HG03571 (cell line): ENCODE measurements at regions not wholly inside any gene's neighbourhood (a gene's known extent, or its start where the extent isn't known, plus 50 kb on each side); places are given as distances from the start of the nearest gene placed in this dataset.

Experiments used
- ATAC-seq: cut with Tn5 transposase; IDR thresholded peaks from one replicate; pipeline ENCODE4 v1.9.1; 2021; ENCODE audit not compliant: unreplicated experiment

- ATAC-seq = no peak
Observed at GRCh38 chr18:76686737-76687231, 135.6 kb upstream of the ZNF236 start.

- ATAC-seq = no peak
Observed at GRCh38 chr18:76685860-76686259, 136.5 kb upstream of the ZNF236 start.

DNA sequence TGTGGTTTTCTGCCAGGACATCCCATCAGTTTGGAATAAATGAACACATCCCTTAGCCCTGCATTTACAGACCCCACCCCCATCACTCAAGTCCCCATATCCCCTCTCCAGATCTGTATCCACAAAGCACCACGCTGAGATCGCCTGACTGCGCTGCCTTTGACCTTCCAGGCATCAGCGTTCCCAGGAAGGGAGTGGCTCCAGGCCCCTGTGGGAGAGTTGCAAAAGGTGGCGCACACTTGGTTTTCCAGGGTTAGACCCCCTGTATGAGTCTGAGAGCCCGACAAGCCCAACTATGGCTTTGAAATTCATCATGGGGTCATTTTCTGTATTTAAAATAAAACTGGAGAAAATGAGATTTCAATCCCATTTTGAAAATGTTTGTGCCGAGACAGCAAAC is 137.0 kb upstream of the ZNF236 start:
- ATAC-seq = no peak

DNA sequence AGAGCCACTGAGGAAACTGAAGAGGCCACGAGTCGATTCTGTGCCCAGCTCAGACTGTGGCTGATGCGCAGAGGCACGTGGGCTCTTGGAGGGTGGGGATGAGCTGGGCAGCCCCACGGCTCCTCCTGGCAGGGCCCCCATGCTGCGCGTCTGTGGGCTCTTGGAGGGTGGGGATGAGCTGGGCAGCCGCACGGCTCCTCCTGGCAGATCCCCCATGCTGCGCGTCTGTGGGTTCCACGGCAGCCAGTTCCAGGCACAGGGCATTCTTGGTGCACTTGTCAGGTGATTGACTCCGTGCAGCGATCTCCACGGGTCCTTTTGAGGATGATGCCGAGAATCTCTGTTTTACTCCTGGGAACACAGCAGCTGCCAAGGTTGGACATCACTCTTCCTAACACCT is 138.1 kb upstream of the ZNF236 start:
- ATAC-seq = no peak

DNA sequence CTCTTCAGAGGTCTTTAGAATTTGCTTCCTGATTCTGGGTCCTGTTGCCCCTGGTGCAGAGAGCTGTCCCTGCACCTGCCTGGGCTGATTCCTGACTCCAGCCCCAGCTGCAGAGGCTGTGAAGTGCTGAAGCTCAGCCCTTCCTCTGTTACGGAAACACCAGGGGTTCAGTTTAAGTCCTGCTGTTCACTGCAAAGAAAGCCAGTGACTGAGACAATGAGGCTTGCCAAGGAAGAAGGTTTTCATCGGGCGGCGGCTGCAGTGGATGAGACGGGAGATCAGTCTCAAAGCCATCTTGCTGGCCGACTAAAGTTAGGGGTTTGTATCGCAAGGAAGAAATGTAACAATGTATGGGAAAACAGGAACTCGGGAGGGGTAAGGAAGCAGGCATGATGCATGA is 142.4 kb upstream of the ZNF236 start:
- no peak for ATAC-seq

- no peak for ATAC-seq
Observed at GRCh38 chr18:76679259-76679658, 143.1 kb upstream of the ZNF236 start.

DNA sequence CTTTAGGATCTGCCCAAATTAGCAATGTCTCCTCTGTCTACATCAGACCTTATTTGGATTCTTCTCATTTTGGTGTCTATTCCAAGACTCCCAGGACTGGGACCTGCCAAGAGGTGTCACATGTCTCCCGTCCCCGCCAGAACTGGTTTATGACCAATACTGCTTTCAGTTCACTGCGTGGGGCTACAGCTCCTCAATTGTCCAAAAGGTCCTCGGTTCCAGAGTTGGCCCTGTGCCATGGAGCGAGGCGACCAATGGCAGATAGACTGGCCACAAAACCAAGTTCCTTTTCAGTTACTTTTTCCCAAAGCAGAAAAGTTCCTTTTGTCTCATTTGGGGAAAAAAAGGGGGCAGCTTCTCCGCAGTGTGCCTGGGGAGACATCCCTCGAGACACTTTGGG is 144.1 kb upstream of the ZNF236 start:
- no peak for ATAC-seq

DNA sequence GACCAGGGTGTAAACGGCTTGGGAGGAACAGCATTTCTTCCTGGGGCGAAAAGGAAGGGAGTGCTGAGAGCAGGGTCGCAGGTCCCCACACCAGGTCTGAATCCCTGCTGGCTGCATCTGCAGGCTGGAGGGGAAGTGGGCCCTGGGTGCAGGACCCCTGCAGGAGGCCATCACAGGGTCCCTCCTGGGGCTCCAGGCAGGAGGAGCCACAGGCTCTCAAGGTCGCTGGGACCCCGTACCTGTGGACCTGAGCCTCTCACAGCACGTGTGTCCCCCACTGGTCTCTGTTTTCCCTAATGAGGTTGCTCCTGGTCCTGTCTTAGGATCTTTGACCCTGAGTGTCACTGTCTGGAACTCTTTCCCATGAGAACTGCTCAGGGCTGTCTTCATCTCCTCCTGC is 147.8 kb upstream of the ZNF236 start:
- ATAC-seq = no peak

DNA sequence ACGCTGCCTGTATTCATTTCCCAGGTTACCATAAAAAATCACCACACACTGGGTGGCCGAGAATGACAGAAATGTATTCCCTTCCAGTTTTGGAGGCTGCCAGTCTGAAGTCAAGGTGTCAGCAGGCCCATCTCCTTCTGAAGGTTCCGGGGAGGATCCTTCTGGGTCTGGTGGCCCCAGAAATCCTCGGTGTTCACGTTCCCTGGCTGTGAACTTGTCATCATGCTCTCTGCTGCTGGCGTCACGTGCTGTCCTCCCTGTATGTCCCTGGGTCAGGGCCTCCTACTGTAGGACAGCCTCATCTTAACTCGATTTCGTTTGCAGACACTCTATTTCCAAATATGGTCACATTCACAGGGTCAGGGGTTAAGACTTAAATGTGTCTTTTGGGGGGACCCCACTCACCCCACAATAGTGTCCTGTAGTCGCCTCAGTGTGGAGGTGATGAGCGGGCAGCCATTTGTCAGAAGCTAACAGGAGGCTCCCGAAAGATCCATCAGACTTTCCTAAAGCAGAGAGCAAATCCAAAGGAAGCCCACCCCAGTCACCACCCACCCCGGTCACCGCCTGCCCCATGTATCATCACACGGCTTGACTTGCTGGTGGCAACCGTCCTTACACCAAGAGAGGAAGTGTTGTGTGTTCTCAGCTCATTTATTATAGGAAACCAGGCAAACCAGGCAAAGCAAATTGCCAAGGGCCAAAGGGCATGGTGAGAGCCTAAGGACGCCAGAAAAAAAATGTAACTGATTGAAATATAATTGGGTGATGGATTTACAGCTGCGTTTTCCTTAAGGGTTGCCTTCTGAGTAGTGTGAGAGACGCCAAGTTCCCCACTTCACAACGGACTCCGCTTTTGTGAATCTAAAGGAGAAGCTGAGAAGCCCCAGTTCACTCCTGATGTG is 148.8 kb upstream of the ZNF236 start:
- ATAC-seq = no peak

GRCh38 chr18:76672627-76673026 is 149.7 kb upstream of the ZNF236 start:
- ATAC-seq = no peak

DNA sequence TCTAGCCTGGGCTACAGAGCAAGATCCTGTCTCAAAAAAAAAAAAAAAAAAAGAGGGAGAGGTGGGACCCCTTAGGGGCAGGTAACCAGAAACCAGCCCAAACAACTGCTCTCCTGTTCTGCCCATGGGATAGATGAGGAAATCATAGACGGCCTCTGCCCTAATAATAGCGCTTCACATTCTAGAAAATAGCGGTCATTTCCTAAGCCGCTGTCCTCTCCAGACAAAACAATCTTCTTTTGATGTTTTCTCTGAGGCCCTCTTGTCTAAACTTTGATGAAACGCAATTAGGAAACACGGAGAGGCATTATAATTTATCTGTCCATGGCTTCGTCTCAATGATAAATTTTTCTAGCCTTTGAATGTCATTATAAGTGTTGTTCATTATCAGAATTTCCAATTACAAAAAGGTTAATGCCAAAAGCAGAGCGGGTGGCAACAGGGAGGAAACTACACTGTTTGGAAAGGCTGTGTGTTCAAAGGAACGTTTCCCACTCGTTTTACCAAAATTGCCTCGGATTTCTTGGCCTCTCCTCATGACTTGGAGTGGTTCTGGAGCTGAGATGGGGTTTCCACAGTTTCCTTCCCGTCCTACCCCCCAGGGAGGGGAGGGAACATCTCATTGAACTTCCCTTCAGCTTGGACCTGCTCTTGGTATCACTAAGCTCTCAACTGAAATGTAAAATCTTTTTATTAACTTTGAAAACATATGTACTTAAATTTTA is 151.6 kb upstream of the ZNF236 start:
- no peak for ATAC-seq

DNA sequence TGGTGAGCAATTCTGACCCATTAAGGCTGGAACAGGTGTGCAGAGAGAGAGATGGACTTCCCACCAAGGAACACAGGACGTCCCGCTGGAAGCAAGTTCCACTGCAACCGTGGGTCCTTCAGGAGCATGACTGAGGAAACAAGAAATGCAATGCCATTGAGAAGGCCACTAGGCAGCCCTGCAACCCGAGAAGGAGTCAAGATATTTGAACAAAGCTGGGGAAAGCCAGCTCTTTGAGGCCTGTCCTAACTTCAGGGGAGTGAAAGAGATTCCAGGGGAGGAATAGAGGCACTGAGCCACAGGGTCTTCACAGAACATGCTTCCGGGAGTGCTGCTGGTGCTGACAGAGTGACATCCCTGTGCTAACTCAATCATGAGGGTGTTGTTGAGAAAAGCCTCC is 153.8 kb upstream of the ZNF236 start:
- ATAC-seq = no peak

GRCh38 chr18:76668119-76668518 is 154.2 kb upstream of the ZNF236 start:
- no peak for ATAC-seq

DNA sequence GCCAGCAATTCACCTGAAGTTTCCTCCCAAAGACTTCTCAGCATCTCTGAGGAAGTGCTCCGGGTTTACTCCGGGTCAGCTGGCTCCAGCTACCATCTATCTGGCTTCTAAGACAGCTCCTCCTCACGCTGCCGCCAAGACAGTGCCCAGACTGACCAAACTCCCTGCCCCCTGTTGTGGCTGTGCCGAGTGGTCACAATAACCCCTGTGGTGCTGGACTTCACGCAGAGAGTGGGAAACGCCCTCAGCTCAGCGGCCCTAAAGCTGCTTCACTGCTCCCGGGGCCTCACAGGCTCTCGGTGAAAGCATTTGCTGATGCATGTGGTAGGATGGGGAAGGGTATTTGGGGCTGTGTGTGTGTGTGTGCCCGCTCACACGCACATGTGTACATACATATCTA is 154.8 kb upstream of the ZNF236 start:
- no peak for ATAC-seq

GRCh38 chr18:76662626-76663025 is 159.7 kb upstream of the ZNF236 start:
- ATAC-seq = no peak

DNA sequence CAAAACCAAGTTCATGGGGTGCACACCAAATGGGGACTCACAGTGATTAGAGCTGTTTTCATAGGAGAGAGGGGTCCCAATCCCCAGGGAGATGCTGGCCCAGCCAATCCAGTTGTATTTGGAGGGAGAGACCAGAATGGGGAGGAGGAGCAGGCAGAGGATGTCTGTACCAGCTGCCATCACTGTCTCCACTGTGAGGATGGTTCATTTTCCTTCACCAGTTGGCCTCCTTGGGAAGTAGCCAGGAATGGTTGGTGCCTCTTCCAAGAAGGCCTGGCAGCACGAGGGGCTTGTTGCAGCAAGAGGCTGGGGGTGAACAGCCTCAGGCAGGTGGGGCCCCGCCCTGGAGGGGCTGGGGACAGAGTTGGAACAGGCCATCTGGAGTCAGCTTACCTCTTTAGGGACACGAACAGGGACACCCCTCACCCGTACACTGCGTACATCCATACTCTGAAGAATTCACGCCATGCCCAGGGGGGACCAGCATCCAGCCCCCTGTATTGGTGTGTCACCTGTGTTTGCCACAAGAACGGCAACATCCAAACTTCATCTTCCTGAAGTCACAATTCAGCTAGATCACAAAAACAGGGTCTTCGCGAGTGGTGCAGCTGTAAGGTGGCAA is 161.7 kb upstream of the ZNF236 start:
- ATAC-seq = no peak

DNA sequence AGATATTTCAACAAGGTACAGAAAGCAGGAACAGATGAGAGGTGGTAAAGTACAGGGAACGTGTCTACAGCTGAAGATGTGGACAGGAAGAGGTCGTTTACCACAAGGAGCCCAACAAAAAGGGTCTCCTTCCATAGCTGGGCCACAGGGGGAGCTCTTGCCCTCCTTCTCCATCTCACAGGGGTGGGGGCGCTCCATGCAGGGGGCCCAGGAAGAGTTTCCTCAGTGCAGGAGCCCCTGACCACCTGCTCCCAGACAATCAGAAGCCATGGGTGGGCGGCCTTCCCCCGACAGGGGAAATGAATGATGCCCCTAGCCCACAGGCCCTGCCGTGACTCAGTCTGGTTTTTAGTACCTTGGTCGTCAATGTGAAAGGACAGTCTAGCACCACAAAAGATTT is 163.6 kb upstream of the ZNF516 start:
- ATAC-seq = no peak

- ATAC-seq = no peak
Observed at GRCh38 chr18:76657911-76658470, 162.9 kb upstream of the ZNF516 start.

DNA sequence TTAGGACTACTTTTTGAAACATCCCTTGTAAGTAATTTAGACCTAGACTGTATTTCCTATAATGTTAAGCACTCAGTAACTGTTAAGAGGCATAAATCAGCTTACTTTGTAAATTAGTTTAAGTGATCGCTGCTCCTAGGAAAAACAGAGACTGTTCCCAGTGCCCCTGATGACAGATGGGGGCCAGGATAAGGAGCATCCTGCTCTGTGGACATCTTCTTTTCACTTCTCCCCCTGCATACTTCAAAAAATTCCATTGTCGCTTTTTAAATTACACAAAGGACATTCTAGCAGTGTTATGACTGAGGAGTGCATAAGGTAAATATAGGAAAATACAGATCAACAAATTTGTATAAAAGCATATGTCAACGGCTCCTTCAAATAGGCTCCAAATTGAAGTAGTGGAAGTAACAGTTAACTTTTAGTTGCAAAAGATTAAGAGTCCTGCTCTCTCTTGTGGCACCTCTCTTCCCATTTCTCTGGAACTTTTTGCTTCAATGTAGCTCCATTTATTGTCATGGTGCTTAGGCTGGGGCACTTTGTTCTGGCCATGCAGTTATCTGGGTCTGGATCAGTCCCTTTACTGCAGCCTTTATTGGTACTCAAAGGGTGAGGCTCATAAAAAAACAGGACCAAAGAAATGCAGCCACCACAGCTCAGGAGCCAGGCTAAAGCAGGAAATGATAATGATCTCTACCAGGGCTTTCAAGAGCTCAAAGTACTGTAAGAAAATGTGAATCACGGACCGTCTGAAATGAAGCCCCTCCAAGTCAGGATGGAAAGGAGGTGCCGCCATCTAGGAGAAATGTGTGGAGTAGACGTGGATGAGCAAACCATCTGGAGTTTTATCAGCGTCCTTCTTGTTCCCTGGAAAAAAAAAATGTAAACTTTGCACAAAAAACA is 162.1 kb upstream of the ZNF516 start:
- ATAC-seq = no peak

GRCh38 chr18:76654577-76654976 is 159.5 kb upstream of the ZNF516 start:
- ATAC-seq = no peak
